Thymus (tissue), 11 donors: ENCODE measurements at regions not wholly inside any gene's neighbourhood (a gene's known extent, or its start where the extent isn't known, plus 50 kb on each side); places are given as distances from the start of the nearest gene placed in this dataset.

ENCODE experiments used
- DNase-seq, 9 donors: peaks; one replicate each; pipeline ENCODE4 v3.0.0-alpha.2; 2013; ENCODE audit warnings: low spot score in 9 of 9, low read depth in 6 of 9, missing footprints in 1 of 9
- H3K27ac ChIP-seq, 2 donors: one replicate each; pipeline ENCODE4 v1.5.1; 2013; ENCODE audit warnings: control low read depth in 1 of 2, low read depth in 1 of 2, low read length in 1 of 2, mild to moderate bottlenecking in 1 of 2, moderate library complexity in 1 of 2
- H3K27me3 ChIP-seq, 2 donors: one replicate each; pipeline ENCODE4 v1.5.1; 2013; ENCODE audit warnings: low read length in 1 of 2; ENCODE audit not compliant: control insufficient read depth in 2 of 2, insufficient read depth in 1 of 2
- H3K36me3 ChIP-seq, 2 donors: one replicate each; pipeline ENCODE4 v1.5.1; 2013; ENCODE audit warnings: low read length in 1 of 2, mild to moderate bottlenecking in 1 of 2, moderate library complexity in 1 of 2; ENCODE audit not compliant: control insufficient read depth in 2 of 2, insufficient read depth in 2 of 2
- H3K4me1 ChIP-seq, 2 donors: one replicate each; pipeline ENCODE4 v1.5.1; 2013; ENCODE audit warnings: low read length in 2 of 2; ENCODE audit not compliant: control insufficient read depth in 2 of 2, insufficient read depth in 2 of 2
- H3K4me3 ChIP-seq, 2 donors: one replicate each; pipeline ENCODE4 v1.5.1; 2013; ENCODE audit warnings: low read length in 2 of 2, control low read depth in 1 of 2, mild to moderate bottlenecking in 1 of 2
- H3K9me3 ChIP-seq, 2 donors: one replicate each; pipeline ENCODE4 v1.5.1; 2013; ENCODE audit warnings: low read length in 1 of 2, mild to moderate bottlenecking in 1 of 2; ENCODE audit not compliant: control insufficient read depth in 2 of 2, insufficient read depth in 1 of 2
- WGBS: extraction: QIAGEN DNeasy Blood & Tissue Kit; methylation state at CpG from one replicate; pipeline ENCODE4 v1.1.7; 2013; 5-methylcytosine and 5-hydroxymethylcytosine counted together
- donor health status: healthy.

GRCh38 chr15:60091157-60091556 lies 87.0 kb downstream of the FOXB1 start:
- Histone ChIP-seq H3K9me3 (no peaks in the 10 kb centered on the region), H3K4me1 (no peaks in the 10 kb centered on the region), H3K27me3 (peaks cover 0 to 2% of the 10 kb centered on the region in 2 donors), H3K36me3 (no peaks in the 10 kb centered on the region), H3K4me3 (no peak overlapping the region), H3K27ac (no peak overlapping the region)
- no peak for DNase-seq
- WGBS: 95% methylated on average over 5 of the region's 5 CpGs

GRCh38 chr15:60091911-60092310 lies 87.8 kb downstream of the FOXB1 start:
- Histone ChIP-seq H3K4me1 (no peaks in the 10 kb centered on the region), H3K27ac (no peak overlapping the region), H3K36me3 (no peaks in the 10 kb centered on the region), H3K9me3 (no peaks in the 10 kb centered on the region), H3K27me3 (peaks cover 0 to 2% of the 10 kb centered on the region in 2 donors), H3K4me3 (no peak overlapping the region)
- 98% methylated on average over 3 of the region's 3 CpGs for WGBS
- no peak for DNase-seq

DNA sequence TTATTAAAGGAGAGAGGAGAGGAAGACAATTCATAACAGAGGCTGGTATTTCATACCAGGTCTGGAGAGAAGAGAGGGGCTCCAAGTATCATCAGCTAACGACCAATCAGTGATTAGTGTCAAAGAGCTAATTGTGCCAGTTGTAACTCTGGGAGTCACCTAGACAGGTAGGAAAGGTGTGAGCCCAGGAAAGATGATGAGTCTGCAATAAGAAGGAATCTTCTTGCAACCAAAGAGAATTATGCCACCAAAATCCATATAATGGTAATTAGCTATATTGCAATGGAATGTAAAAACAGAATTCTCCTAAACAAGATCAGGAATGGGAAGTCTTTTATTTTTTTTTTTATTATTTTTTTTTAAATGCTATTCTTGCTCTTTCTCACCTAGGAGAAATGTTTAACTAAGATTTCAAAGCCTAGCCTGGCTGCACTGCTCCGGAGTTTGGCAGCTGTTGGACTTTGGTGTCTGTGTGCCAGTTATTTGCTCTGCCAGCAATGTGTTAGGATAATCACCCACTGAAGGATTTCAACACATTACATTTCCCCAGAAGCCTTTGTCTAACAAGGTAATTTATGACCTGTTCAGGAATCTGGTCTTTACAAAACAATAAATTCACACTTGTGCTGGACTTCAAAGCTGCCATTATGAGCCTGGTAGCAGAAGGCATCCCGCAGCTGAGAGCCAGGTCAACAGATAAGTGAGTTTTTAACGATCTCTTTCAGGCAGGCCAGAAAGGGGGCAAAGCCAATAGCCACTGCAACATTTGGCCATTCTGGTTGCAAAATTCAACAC lies 89.4 kb downstream of the FOXB1 start:
- WGBS: 69% methylated on average over 4 of the region's 4 CpGs
- Histone ChIP-seq H3K9me3 (no peaks in the 10 kb centered on the region), H3K27me3 (peaks cover 0 to 2% of the 10 kb centered on the region in 2 donors), H3K27ac (no peak overlapping the region), H3K4me1 (no peaks in the 10 kb centered on the region), H3K4me3 (no peak overlapping the region), H3K36me3 (no peaks in the 10 kb centered on the region)
- DNase-seq: no peak

- Histone ChIP-seq H3K4me3 (no peak overlapping the region), H3K27ac (no peak overlapping the region), H3K27me3 (peaks cover 0 to 2% of the 10 kb centered on the region in 2 donors), H3K9me3 (no peaks in the 10 kb centered on the region), H3K4me1 (no peaks in the 10 kb centered on the region), H3K36me3 (no peaks in the 10 kb centered on the region)
- WGBS: 92% methylated on average over 2 of the region's 2 CpGs
- DNase-seq: no peak
Observed at GRCh38 chr15:60095711-60096110, 91.6 kb downstream of the FOXB1 start.

- H3K27me3 ChIP-seq: peaks cover 0 to 2% of the 10 kb centered on the region in 2 donors
- H3K27ac ChIP-seq: no peak overlapping the region
- no peak overlapping the region for H3K4me3 ChIP-seq
- H3K9me3 ChIP-seq: no peaks in the 10 kb centered on the region
- over 99% methylated on average over 4 of the region's 4 CpGs for WGBS
- no peaks in the 10 kb centered on the region for H3K36me3 ChIP-seq
- no peaks in the 10 kb centered on the region for H3K4me1 ChIP-seq
- no peak for DNase-seq
Observed at GRCh38 chr15:60096157-60096556, 92.0 kb downstream of the FOXB1 start.

GRCh38 chr15:60101416-60101815 lies 97.3 kb downstream of the FOXB1 start:
- no peaks in the 10 kb centered on the region for H3K36me3 ChIP-seq
- DNase-seq: no peak
- H3K27me3 ChIP-seq: no peaks in the 10 kb centered on the region
- WGBS: 95% methylated on average over 4 of the region's 4 CpGs
- no peak overlapping the region for H3K27ac ChIP-seq
- no peak overlapping the region for H3K4me3 ChIP-seq
- H3K4me1 ChIP-seq: no peaks in the 10 kb centered on the region
- no peaks in the 10 kb centered on the region for H3K9me3 ChIP-seq

DNA sequence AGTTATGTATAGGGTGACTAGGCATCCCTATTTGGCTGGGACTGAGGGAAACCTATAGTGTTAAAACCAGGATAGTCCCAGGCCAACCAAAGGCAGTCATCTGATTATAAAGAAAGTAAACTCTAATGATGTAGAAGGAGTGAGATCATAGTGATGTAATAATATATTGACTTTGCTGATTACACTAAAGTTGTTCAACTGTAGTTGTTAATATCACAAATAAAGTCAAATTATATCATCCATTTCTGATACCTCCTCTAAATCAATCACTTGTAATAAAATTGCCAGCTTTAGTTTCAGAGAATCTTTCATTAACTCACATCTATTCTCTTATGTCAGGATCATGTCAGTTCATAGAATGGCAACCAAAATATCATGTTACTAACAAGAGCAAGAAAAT lies 98.6 kb downstream of the FOXB1 start:
- H3K36me3 ChIP-seq: no peaks in the 10 kb centered on the region
- no peaks in the 10 kb centered on the region for H3K9me3 ChIP-seq
- H3K4me1 ChIP-seq: no peaks in the 10 kb centered on the region
- no peak overlapping the region for H3K4me3 ChIP-seq
- no peak overlapping the region for H3K27ac ChIP-seq
- no peak for DNase-seq
- no peaks in the 10 kb centered on the region for H3K27me3 ChIP-seq

- Histone ChIP-seq H3K4me1 (no peaks in the 10 kb centered on the region), H3K36me3 (no peaks in the 10 kb centered on the region), H3K9me3 (no peaks in the 10 kb centered on the region), H3K27ac (no peak overlapping the region), H3K4me3 (no peak overlapping the region), H3K27me3 (no peaks in the 10 kb centered on the region)
- DNase-seq: no peak
- 96% methylated on average over 5 of the region's 5 CpGs for WGBS
Observed at GRCh38 chr15:60110909-60111308, 106.8 kb downstream of the FOXB1 start.

DNA sequence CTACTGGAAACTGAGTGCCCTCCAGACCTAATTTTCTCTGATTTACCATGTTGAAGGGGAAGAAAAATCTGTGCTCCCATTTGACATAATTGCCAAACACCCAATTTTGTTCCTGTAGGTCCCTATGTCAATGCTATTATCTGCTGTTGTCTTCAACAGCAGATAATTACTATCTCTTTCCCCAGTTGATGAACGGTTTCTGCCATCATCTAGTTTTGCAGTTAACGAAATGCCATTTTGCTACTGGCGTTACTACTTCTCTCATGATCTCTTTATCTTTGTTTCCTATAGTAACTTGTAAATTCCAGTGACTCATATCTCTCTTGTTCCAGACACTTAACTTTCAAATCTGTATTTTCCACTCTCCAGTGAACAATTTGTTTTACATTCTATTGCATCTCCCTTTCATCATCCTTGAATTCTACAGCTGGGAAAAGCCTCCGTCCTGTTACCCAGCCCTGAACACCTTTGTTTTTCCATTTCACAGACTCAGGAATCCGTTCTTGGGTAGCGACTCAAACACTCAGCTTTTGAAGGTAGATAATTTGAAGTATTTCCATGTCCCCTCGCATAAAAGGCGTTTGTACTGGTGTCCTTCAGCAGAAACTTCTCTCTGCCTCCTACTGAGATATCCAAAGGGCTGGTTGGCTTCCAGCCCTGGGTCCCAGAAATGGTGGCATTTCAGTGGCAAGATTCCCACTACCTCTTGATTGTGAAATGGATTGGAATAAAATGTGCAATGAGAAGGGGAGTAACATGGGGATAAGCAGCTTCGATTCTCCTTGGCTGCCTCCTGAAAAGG lies 111.7 kb downstream of the FOXB1 start:
- H3K27me3 ChIP-seq: no peaks in the 10 kb centered on the region
- WGBS: 94% methylated on average over 9 of the region's 9 CpGs
- no peak for DNase-seq
- H3K36me3 ChIP-seq: no peaks in the 10 kb centered on the region
- no peak overlapping the region for H3K4me3 ChIP-seq
- H3K4me1 ChIP-seq: peaks cover 0 to 6% of the 10 kb centered on the region in 2 donors
- H3K9me3 ChIP-seq: no peaks in the 10 kb centered on the region
- H3K27ac ChIP-seq: no peak overlapping the region
